GM23338 (cell line): ENCODE measurements at regions not wholly inside any gene's neighbourhood (a gene's known extent, or its start where the extent isn't known, plus 50 kb on each side); places are given as distances from the start of the nearest gene placed in this dataset.
A peak's percentile ranks its signal among the peaks of the same experiment; 100 is the strongest.

Experiments used
- ATAC-seq: fragments of 200-7000 bp; cut with Tn5 transposase; 3 replicates; pipeline ENCODE4 v1.9.1; 2020
- DNase-seq: peaks from one replicate; pipeline ENCODE4 v3.0.0-alpha.2; 2015; ENCODE audit warnings: low spot score
- H2AFZ ChIP-seq: fragments of 200-600 bp; sonication (generic); 2 replicates; pipeline ENCODE4 v1.8.0; 2016; ENCODE audit warnings: antibody characterized with exemption, mild to moderate bottlenecking, moderate library complexity
- H3F3A ChIP-seq: fragments of 200-600 bp; sonication (generic); replicated peaks from 2 replicates; pipeline ENCODE4 v1.8.0; 2017; ENCODE audit warnings: antibody characterized with exemption, mixed run types, low read depth
- H3K27ac ChIP-seq: fragments of 200-600 bp; sonication (generic); 2 replicates; pipeline ENCODE4 v1.6.1; 2016; ENCODE audit warnings: low read depth
- H3K27me3 ChIP-seq: fragments of 200-600 bp; sonication (generic); 2 replicates; pipeline ENCODE4 v1.8.0; 2016; ENCODE audit warnings: mild to moderate bottlenecking, mixed run types, moderate library complexity; ENCODE audit not compliant: insufficient read depth
- H3K36me3 ChIP-seq: fragments of 200-600 bp; sonication (generic); 2 replicates; pipeline ENCODE4 v1.8.0; 2016; ENCODE audit warnings: mild to moderate bottlenecking; ENCODE audit not compliant: insufficient read depth
- H3K4me1 ChIP-seq: fragments of 200-600 bp; sonication (generic); 2 replicates; pipeline ENCODE4 v1.8.0; 2016; ENCODE audit warnings: mild to moderate bottlenecking, moderate library complexity; ENCODE audit not compliant: insufficient read depth
- H3K4me2 ChIP-seq: fragments of 200-600 bp; sonication (generic); 2 replicates; pipeline ENCODE4 v1.7.1; 2017; ENCODE audit warnings: mixed run types
- H3K4me3 ChIP-seq: fragments of 200-600 bp; sonication (generic); 2 replicates; pipeline ENCODE4 v1.6.1; 2016; ENCODE audit warnings: mixed run types
- H3K79me2 ChIP-seq: fragments of 200-600 bp; sonication (generic); replicated peaks from 2 replicates; pipeline ENCODE4 v1.8.0; 2017; ENCODE audit warnings: mild to moderate bottlenecking; ENCODE audit not compliant: insufficient read depth
- H3K9me2 ChIP-seq: fragments of 200-600 bp; sonication (generic); 2 replicates; pipeline ENCODE4 v1.8.0; 2017; ENCODE audit not compliant: insufficient read depth
- H4K20me1 ChIP-seq: fragments of 200-600 bp; sonication (generic); replicated peaks from 2 replicates; pipeline ENCODE4 v1.8.0; 2017; ENCODE audit warnings: mild to moderate bottlenecking; ENCODE audit not compliant: insufficient read depth
- H3K27ac Mint-ChIP-seq: 2 replicates; pipeline ENCODE4 v1.8.0; 2020; ENCODE audit warnings: inconsistent platforms, mild to moderate bottlenecking, moderate library complexity, mixed read lengths
- H3K27me3 Mint-ChIP-seq: 3 replicates; pipeline ENCODE4 v1.8.0; 2022; ENCODE audit warnings: low read depth, mild to moderate bottlenecking, moderate library complexity, mixed read lengths, inconsistent platforms; ENCODE audit not compliant: insufficient read depth, poor library complexity
- H3K36me3 Mint-ChIP-seq: 3 replicates; pipeline ENCODE4 v1.8.0; 2021; ENCODE audit warnings: low read depth, mild to moderate bottlenecking, inconsistent platforms, moderate library complexity, mixed read lengths
- H3K4me1 Mint-ChIP-seq: 3 replicates; pipeline ENCODE4 v1.8.0; 2020; ENCODE audit warnings: mild to moderate bottlenecking, inconsistent platforms, mixed read lengths
- H3K4me3 Mint-ChIP-seq: 3 replicates; pipeline ENCODE4 v1.8.0; 2021; ENCODE audit warnings: moderate library complexity, mild to moderate bottlenecking, inconsistent platforms, mixed read lengths
- H3K9me3 Mint-ChIP-seq: 3 replicates; pipeline ENCODE4 v1.8.0; 2020; ENCODE audit warnings: moderate library complexity, mild to moderate bottlenecking, inconsistent platforms, mixed read lengths
- CREB1 ChIP-seq: fragments of 250-450 bp; sonication (Bioruptor Pico); IDR thresholded peaks from 2 replicates; pipeline ENCODE4 v1.5.0; 2020; ENCODE audit warnings: low read depth, mild to moderate bottlenecking, moderate library complexity
- ETS1 ChIP-seq: IDR thresholded peaks from 2 replicates; pipeline ENCODE4 v1.6.1; 2016; ENCODE audit warnings: antibody characterized with exemption
- EZH2 ChIP-seq: fragments of 200-600 bp; sonication (generic); IDR thresholded peaks from one replicate; pipeline ENCODE4 v1.8.0; 2017; ENCODE audit warnings: antibody characterized with exemption, mild to moderate bottlenecking, low read depth; ENCODE audit not compliant: unreplicated experiment
- JUNB ChIP-seq: IDR thresholded peaks from one replicate; pipeline ENCODE4 v1.6.1; 2016; ENCODE audit warnings: antibody characterized with exemption; ENCODE audit not compliant: unreplicated experiment
- TF ChIP-seq, protein P1 (sequence below): IDR thresholded peaks from one replicate; pipeline ENCODE4 v1.6.1; 2018; ENCODE audit warnings: antibody characterized with exemption; ENCODE audit not compliant: unreplicated experiment

GRCh38 chr20:58584881-58585752 lies 66.0 kb upstream of the STX16 start:
- Histone ChIP-seq H3K4me2 (no peak overlapping the region), H3K4me3 (no peak overlapping the region), H3K4me1 (no peaks in the 10 kb centered on the region), H3K79me2 (no peaks in the 10 kb centered on the region), H3K27ac (no peak overlapping the region), H3K9me2 (0 out of 2 replicates have a peak, but pooled peaks cover 3% of the 10 kb centered on the region), H3K27me3 (no peaks in the 10 kb centered on the region), H3K36me3 (no peaks in the 10 kb centered on the region), H3F3A (no peaks in the 10 kb centered on the region), H2AFZ (no peak overlapping the region), H4K20me1 (no peaks in the 10 kb centered on the region)
- DNase-seq, result peak; percentile 25
- Mint-ChIP-seq H3K27me3 (peaks cover 11% of the 10 kb centered on the region), H3K27ac (no peak overlapping the region), H3K36me3 (peaks cover 3% of the 10 kb centered on the region; the same call in 2 of the 3 replicates), H3K4me3 (no peak overlapping the region), H3K9me3 (peaks cover 9% of the 10 kb centered on the region), H3K4me1 (peaks cover 11% of the 10 kb centered on the region)
- TF ChIP-seq EZH2 (no peak), CREB1 (CRISPR knock-in tag) (no peak)
- ATAC-seq, result peak; percentile 28

DNA sequence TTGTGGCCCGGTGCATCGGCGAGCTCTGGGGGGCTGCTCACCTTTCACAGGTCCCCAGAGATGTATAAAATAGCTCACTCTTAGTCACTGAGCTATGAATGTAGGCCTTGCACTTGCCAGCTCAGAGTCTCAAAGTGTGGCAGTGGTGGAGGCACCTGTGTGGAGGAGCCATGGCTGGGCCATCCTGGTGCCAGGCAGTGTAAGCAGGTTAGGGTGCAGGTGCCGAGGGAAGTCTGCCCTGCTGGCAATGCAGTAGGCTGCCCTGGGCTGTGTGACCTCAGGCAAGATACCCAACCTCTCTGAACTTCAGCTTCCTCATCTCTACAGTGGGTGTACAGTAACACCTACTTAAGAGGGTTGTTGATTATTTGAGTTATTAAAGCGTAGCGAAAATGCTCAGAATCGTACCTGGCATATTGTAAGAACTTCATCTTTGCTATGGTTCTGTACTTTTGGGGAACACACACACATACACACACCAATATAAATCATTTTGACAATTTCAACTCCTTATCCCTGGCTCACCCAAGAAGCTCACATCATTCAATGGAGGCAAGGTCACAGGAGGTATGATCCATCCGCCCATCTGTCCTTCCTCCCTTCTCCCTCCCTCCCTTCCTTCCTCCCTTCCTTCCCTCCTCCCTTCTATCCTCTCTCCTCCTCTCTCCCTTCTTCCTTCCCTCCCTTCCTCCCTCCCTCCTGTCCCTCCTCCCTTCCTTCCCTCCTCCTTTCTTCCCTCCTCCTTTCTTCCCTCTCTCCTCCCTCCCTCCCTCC lies 66.8 kb upstream of the STX16 start:
- H3K36me3 Mint-ChIP-seq, result peaks cover 3% of the 10 kb centered on the region; the same call in 2 of the 3 replicates
- H3K4me2 ChIP-seq, result no peak overlapping the region
- peak overlapping the region; percentile 81; the same call in 1 of the 2 replicates for H2AFZ ChIP-seq

More for the DNA sequence above, 66.8 kb upstream of the STX16 start:
- Mint-ChIP-seq H3K4me3 (no peak overlapping the region), H3K27me3 (peaks cover 11% of the 10 kb centered on the region), H3K4me1 (peaks cover 11% of the 10 kb centered on the region), H3K27ac (no peak overlapping the region), H3K9me3 (peaks cover 9% of the 10 kb centered on the region)
- Histone ChIP-seq H3K4me1 (no peaks in the 10 kb centered on the region), H3K27me3 (no peaks in the 10 kb centered on the region), H3K27ac (no peak overlapping the region), H3K9me2 (0 out of 2 replicates have a peak, but pooled peaks cover 3% of the 10 kb centered on the region), H4K20me1 (no peaks in the 10 kb centered on the region), H3K36me3 (no peaks in the 10 kb centered on the region), H3K4me3 (no peak overlapping the region), H3F3A (no peaks in the 10 kb centered on the region), H3K79me2 (no peaks in the 10 kb centered on the region)
- no peak for DNase-seq
- TF ChIP-seq, protein P1, sequence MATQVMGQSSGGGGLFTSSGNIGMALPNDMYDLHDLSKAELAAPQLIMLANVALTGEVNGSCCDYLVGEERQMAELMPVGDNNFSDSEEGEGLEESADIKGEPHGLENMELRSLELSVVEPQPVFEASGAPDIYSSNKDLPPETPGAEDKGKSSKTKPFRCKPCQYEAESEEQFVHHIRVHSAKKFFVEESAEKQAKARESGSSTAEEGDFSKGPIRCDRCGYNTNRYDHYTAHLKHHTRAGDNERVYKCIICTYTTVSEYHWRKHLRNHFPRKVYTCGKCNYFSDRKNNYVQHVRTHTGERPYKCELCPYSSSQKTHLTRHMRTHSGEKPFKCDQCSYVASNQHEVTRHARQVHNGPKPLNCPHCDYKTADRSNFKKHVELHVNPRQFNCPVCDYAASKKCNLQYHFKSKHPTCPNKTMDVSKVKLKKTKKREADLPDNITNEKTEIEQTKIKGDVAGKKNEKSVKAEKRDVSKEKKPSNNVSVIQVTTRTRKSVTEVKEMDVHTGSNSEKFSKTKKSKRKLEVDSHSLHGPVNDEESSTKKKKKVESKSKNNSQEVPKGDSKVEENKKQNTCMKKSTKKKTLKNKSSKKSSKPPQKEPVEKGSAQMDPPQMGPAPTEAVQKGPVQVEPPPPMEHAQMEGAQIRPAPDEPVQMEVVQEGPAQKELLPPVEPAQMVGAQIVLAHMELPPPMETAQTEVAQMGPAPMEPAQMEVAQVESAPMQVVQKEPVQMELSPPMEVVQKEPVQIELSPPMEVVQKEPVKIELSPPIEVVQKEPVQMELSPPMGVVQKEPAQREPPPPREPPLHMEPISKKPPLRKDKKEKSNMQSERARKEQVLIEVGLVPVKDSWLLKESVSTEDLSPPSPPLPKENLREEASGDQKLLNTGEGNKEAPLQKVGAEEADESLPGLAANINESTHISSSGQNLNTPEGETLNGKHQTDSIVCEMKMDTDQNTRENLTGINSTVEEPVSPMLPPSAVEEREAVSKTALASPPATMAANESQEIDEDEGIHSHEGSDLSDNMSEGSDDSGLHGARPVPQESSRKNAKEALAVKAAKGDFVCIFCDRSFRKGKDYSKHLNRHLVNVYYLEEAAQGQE, result no peak
- no peak for TF ChIP-seq JUNB
- TF ChIP-seq ETS1, result no peak
- no peak for TF ChIP-seq CREB1 (CRISPR knock-in tag)
- ATAC-seq, result no peak
